Gastroesophageal sphincter (tissue), 4 donors: ENCODE measurements at regions not wholly inside any gene's neighbourhood (a gene's known extent, or its start where the extent isn't known, plus 50 kb on each side); places are given as distances from the start of the nearest gene placed in this dataset.

ENCODE experiments used
- ATAC-seq: fragments of 150-250 bp; one replicate; pipeline ENCODE4 v1.9.1; 2016; ENCODE audit warnings: mild to moderate bottlenecking, moderate library complexity
- H3K27ac ChIP-seq, 4 donors: fragments of 200-600 bp; sonication (generic) in 3 of 4; 1 replicate in 3 of 4; 2 replicates in 1 of 4; pipeline ENCODE4 v1.5.1; 2016 to 2019
- H3K27me3 ChIP-seq: fragments of 200-600 bp; sonication (generic); one replicate; pipeline ENCODE4 v1.5.1; 2019
- H3K36me3 ChIP-seq, 2 donors: fragments of 200-600 bp; sonication (generic); one replicate each; pipeline ENCODE4 v1.5.1; 2019; ENCODE audit warnings: control low read depth in 1 of 2
- H3K4me1 ChIP-seq, 3 donors: fragments of 200-600 bp; sonication (generic); 1 replicate in 2 of 3; 2 replicates in 1 of 3; pipeline ENCODE4 v1.5.1; 2016 to 2019; ENCODE audit warnings: control low read depth in 2 of 3
- H3K4me3 ChIP-seq, 2 donors: fragments of 200-600 bp; sonication (generic); one replicate each; pipeline ENCODE4 v1.5.1; 2019; ENCODE audit warnings: mild to moderate bottlenecking in 1 of 2, moderate library complexity in 1 of 2
- H3K9me3 ChIP-seq, 3 donors: fragments of 200-600 bp; sonication (generic); one replicate each; pipeline ENCODE4 v1.5.1; 2017 to 2019; ENCODE audit warnings: control low read depth in 2 of 3
- EP300 ChIP-seq: sonication (generic); formaldehyde crosslinking; IDR thresholded peaks from one replicate; pipeline ENCODE4 v1.6.1; 2017; ENCODE audit warnings: antibody characterized with exemption, mild to moderate bottlenecking
- POLR2A ChIP-seq, 2 donors: fragments of 450-650 bp; IDR thresholded peaks; one replicate each; pipeline ENCODE4 v1.6.1; 2017; ENCODE audit warnings: antibody characterized with exemption in 2 of 2, mild to moderate bottlenecking in 2 of 2, moderate library complexity in 1 of 2
- POLR2AphosphoS5 ChIP-seq: sonication (generic); formaldehyde crosslinking; IDR thresholded peaks from one replicate; pipeline ENCODE4 v1.6.1; 2017; ENCODE audit warnings: antibody characterized with exemption
- WGBS, 2 donors: methylation state at CpG; one replicate each; pipeline ENCODE4 v1.1.5; 2018; ENCODE audit warnings: low coverage in 1 of 2; 5-methylcytosine and 5-hydroxymethylcytosine counted together
- TF ChIP-seq, protein P1 (sequence below), 4 experiments: fragments of 200-600 bp in 2 of 4; fragments of 450-650 bp in 2 of 4; sonication (generic) in 1 of 4; IDR thresholded peaks; one replicate each; pipeline ENCODE4 v1.5.1; 2017 to 2019; ENCODE audit warnings: antibody characterized with exemption in 4 of 4, mild to moderate bottlenecking in 2 of 4, moderate library complexity in 2 of 4

- H3K4me1 ChIP-seq = no peaks in the 10 kb centered on the region
- H3K36me3 ChIP-seq = no peaks in the 10 kb centered on the region
- TF ChIP-seq POLR2A (IDR thresholded peaks at IDR 0.05) (no peak), POLR2AphosphoS5 (no peak)
- TF ChIP-seq, protein P1, sequence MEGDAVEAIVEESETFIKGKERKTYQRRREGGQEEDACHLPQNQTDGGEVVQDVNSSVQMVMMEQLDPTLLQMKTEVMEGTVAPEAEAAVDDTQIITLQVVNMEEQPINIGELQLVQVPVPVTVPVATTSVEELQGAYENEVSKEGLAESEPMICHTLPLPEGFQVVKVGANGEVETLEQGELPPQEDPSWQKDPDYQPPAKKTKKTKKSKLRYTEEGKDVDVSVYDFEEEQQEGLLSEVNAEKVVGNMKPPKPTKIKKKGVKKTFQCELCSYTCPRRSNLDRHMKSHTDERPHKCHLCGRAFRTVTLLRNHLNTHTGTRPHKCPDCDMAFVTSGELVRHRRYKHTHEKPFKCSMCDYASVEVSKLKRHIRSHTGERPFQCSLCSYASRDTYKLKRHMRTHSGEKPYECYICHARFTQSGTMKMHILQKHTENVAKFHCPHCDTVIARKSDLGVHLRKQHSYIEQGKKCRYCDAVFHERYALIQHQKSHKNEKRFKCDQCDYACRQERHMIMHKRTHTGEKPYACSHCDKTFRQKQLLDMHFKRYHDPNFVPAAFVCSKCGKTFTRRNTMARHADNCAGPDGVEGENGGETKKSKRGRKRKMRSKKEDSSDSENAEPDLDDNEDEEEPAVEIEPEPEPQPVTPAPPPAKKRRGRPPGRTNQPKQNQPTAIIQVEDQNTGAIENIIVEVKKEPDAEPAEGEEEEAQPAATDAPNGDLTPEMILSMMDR (IDR thresholded peaks at IDR 0.05) = no peak
- H3K4me3 ChIP-seq = no peak overlapping the region
- 27 to 63% methylated on average over 4 to 5 of the region's 6 CpGs for WGBS, 2 donors
- ATAC-seq = no peak
- H3K27me3 ChIP-seq = no peaks in the 10 kb centered on the region
- H3K27ac ChIP-seq = no peak overlapping the region
- H3K9me3 ChIP-seq = no peaks in the 10 kb centered on the region
Measured at GRCh38 chr18:70414315-70414900, 125.6 kb downstream of the SOCS6 start.

GRCh38 chr18:70413455-70413854 lies 124.6 kb downstream of the SOCS6 start:
- WGBS, 2 donors = 90% methylated on average over 3 of the region's 3 CpGs; no CpG with 5 or more reads in 1 of the 2 donors
- Histone ChIP-seq H3K27ac (no peak overlapping the region), H3K9me3 (no peaks in the 10 kb centered on the region), H3K36me3 (no peaks in the 10 kb centered on the region), H3K27me3 (no peaks in the 10 kb centered on the region), H3K4me1 (no peaks in the 10 kb centered on the region), H3K4me3 (no peak overlapping the region)
- TF ChIP-seq, protein P1 (IDR thresholded peaks at IDR 0.05) = no peak
- no peak for TF ChIP-seq POLR2A (IDR thresholded peaks at IDR 0.05)
- no peak for TF ChIP-seq POLR2AphosphoS5
- no peak for TF ChIP-seq EP300
- ATAC-seq = no peak

GRCh38 chr18:70411876-70412435 lies 123.1 kb downstream of the SOCS6 start:
- no peak for TF ChIP-seq POLR2AphosphoS5
- TF ChIP-seq EP300 = no peak
- TF ChIP-seq POLR2A (IDR thresholded peaks at IDR 0.05) = no peak
- TF ChIP-seq, protein P1 (IDR thresholded peaks at IDR 0.05) = no peak
- no peak overlapping the region for H3K27ac ChIP-seq
- H3K27me3 ChIP-seq = no peaks in the 10 kb centered on the region
- no peaks in the 10 kb centered on the region for H3K4me1 ChIP-seq
- WGBS, 2 donors = 24 to 51% methylated on average over 6 of the region's 6 CpGs
- no peaks in the 10 kb centered on the region for H3K9me3 ChIP-seq
- no peak overlapping the region for H3K4me3 ChIP-seq
- ATAC-seq = no peak
- H3K36me3 ChIP-seq = no peaks in the 10 kb centered on the region

GRCh38 chr18:70411307-70411706 lies 122.5 kb downstream of the SOCS6 start:
- TF ChIP-seq POLR2AphosphoS5 (no peak), EP300 (no peak), POLR2A (IDR thresholded peaks at IDR 0.05) (no peak)
- TF ChIP-seq, protein P1 (IDR thresholded peaks at IDR 0.05) = no peak
- ATAC-seq = no peak
- no peaks in the 10 kb centered on the region for H3K36me3 ChIP-seq
- 100% methylated on average over 2 of the region's 2 CpGs; no CpG with 5 or more reads in 1 of the 2 donors for WGBS, 2 donors
- H3K27ac ChIP-seq = no peak overlapping the region
- H3K4me1 ChIP-seq = no peaks in the 10 kb centered on the region
- no peaks in the 10 kb centered on the region for H3K9me3 ChIP-seq
- H3K27me3 ChIP-seq = no peaks in the 10 kb centered on the region
- H3K4me3 ChIP-seq = no peak overlapping the region

DNA sequence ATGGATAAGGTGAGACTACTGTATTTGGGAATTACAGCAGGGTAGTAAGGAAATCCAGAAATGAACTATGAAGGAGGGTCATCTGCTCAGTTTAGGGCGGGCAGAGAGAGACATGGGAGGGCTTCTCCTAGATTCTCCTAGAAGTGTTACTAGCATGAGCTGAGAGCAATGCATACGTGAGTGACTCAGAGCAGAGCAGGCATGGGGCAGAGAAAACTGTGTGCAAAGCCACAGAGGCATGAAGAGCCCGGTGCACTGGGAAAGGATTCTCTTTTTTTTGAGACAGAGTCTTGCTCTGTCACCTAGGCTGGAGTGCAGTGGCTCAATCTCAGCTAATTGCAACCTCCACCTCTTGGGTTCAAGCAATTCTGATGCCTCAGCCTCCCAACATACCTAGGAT lies 116.2 kb downstream of the SOCS6 start:
- no peak for TF ChIP-seq EP300
- no peak for TF ChIP-seq POLR2A (IDR thresholded peaks at IDR 0.05)
- TF ChIP-seq, protein P1 (IDR thresholded peaks at IDR 0.05) = no peak
- TF ChIP-seq POLR2AphosphoS5 = no peak
- Histone ChIP-seq H3K9me3 (no peaks in the 10 kb centered on the region), H3K4me3 (no peak overlapping the region), H3K4me1 (no peaks in the 10 kb centered on the region), H3K27me3 (no peaks in the 10 kb centered on the region), H3K27ac (no peak overlapping the region), H3K36me3 (no peaks in the 10 kb centered on the region)
- ATAC-seq = no peak
- 71 to 79% methylated on average over 3 of the region's 3 CpGs for WGBS, 2 donors
